ENCODE measurements at regions not wholly inside any gene's neighbourhood (a gene's known extent, or its start where the extent isn't known, plus 50 kb on each side); places are given as distances from the start of the nearest gene placed in this dataset.

DNA sequence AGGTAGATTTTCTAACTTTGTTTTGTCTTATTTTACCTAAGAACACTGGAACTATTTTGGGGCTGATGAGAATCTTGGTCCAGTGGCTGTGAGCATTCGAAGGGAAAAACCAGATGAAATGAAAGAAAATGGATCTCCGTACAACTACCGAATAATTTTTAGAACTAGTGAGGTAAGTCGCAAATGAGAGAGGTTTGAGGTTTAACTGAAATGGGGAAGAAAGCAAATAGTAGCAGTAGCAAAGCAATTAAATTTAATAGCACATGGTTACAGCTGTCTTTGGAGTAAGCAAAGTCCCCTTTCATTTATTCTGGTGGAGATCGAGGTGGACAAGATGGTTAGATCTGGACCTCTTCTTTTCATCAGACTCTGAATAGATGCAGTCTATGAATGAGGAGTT, 313.5 kb upstream of the RGS6 start:
- TF ChIP-seq, protein P1, sequence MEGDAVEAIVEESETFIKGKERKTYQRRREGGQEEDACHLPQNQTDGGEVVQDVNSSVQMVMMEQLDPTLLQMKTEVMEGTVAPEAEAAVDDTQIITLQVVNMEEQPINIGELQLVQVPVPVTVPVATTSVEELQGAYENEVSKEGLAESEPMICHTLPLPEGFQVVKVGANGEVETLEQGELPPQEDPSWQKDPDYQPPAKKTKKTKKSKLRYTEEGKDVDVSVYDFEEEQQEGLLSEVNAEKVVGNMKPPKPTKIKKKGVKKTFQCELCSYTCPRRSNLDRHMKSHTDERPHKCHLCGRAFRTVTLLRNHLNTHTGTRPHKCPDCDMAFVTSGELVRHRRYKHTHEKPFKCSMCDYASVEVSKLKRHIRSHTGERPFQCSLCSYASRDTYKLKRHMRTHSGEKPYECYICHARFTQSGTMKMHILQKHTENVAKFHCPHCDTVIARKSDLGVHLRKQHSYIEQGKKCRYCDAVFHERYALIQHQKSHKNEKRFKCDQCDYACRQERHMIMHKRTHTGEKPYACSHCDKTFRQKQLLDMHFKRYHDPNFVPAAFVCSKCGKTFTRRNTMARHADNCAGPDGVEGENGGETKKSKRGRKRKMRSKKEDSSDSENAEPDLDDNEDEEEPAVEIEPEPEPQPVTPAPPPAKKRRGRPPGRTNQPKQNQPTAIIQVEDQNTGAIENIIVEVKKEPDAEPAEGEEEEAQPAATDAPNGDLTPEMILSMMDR (IDR thresholded peaks at IDR 0.05), result no peak
- TF ChIP-seq POLR2A (IDR thresholded peaks at IDR 0.05), result no peak
- 98 to 99% methylated on average over 5 of the region's 5 CpGs for WGBS, 2 donors
- intact Hi-C loops (cut with DNase I), result no loop called here
- Histone ChIP-seq H3K4me3 (replicated peaks in 1 of 3) (no peak overlapping the region), H3K4me1 (no peaks in the 10 kb centered on the region), H3K27ac (no peak overlapping the region), H3K36me3 (no peaks in the 10 kb centered on the region), H3K27me3 (no peaks in the 10 kb centered on the region), H3K9me3 (no peaks in the 10 kb centered on the region)
- no peak for DNase-seq

DNA sequence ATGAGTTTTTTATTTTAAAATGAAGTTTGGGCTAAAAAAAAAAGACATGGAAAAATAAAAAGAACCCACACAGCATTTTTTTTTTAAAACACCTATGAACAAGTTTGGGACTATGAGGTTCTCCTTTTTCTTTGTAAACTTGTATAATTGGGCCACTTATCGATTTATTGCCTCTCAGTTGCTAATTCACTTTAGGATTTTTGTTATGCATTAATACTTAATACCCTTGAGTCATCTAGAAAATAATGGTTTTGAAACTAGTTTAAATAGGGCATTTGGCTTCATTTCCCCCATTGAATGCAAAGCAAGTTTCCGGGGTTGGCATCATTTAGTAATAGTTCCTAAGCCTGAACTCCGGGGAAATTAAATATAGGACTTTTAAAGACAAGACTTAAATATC, 312.8 kb upstream of the RGS6 start:
- TF ChIP-seq, protein P1 (IDR thresholded peaks at IDR 0.05), result no peak
- no peak for TF ChIP-seq POLR2A (IDR thresholded peaks at IDR 0.05)
- H3K36me3 ChIP-seq, result no peaks in the 10 kb centered on the region
- H3K27ac ChIP-seq, result no peak overlapping the region
- H3K4me3 ChIP-seq (replicated peaks in 1 of 3), result no peak overlapping the region
- no peaks in the 10 kb centered on the region for H3K27me3 ChIP-seq
- DNase-seq, result no peak
- intact Hi-C loops (cut with DNase I), result no loop called here
- no peaks in the 10 kb centered on the region for H3K9me3 ChIP-seq
- H3K4me1 ChIP-seq, result no peaks in the 10 kb centered on the region
- 95 to 97% methylated on average over 3 of the region's 3 CpGs for WGBS, 2 donors

DNA sequence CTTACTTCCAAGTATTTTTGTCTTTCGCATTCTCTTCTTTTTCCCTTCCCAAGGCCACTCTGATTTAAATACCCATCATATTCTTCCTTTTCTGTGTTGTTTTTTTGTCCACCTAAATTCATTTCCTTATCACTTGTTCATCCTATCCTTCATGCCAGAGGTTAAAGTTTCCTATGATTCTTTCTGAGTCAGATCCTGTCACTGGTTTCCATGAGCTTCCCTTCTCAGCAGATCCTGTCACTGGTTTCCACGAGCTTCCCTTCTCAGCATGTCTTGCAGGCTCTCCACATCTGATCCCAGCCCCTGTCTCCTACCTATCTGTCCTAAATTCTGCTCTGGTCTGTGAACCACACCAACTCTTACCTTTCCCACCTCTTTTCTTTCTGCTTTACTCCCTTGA, 311.8 kb upstream of the RGS6 start:
- intact Hi-C loops (cut with DNase I), result no loop called here
- WGBS, 2 donors, result 91% methylated on average over 2 of the region's 2 CpGs
- TF ChIP-seq, protein P1 (IDR thresholded peaks at IDR 0.05), result no peak
- TF ChIP-seq POLR2A (IDR thresholded peaks at IDR 0.05), result no peak

DNA sequence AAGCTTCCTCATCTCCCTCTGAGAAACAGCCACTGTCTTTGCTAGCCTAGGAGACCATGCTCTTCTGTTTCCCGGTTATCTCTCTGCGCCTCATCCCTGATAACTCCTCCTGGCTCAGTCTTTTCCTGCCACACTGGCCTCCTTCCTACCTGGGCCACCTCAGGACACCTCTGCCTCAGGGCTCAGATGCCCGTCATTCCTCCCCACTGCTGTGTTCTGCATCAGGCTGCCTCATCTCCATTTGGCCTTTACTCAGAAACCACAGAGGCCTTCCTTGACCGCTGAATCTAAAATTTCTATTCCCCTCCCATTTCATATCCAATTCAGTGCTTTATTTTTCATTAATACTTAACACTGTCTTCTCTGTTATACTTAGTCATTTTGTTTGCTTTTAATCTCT, 311.0 kb upstream of the RGS6 start:
- TF ChIP-seq, protein P1 (IDR thresholded peaks at IDR 0.05), result no peak
- no peak for TF ChIP-seq POLR2A (IDR thresholded peaks at IDR 0.05)
- no peak for DNase-seq
- Histone ChIP-seq H3K4me1 (no peaks in the 10 kb centered on the region), H3K9me3 (no peaks in the 10 kb centered on the region), H3K4me3 (replicated peaks in 1 of 3) (no peak overlapping the region), H3K36me3 (no peaks in the 10 kb centered on the region), H3K27me3 (no peaks in the 10 kb centered on the region), H3K27ac (no peak overlapping the region)
- intact Hi-C loops (cut with DNase I), result no loop called here
- 95 to 97% methylated on average over 4 of the region's 4 CpGs for WGBS, 2 donors

More for the DNA sequence above, 311.8 kb upstream of the RGS6 start:
- Histone ChIP-seq H3K27ac (no peak overlapping the region), H3K4me1 (no peaks in the 10 kb centered on the region), H3K4me3 (replicated peaks in 1 of 3) (no peak overlapping the region), H3K9me3 (no peaks in the 10 kb centered on the region), H3K36me3 (no peaks in the 10 kb centered on the region), H3K27me3 (no peaks in the 10 kb centered on the region)
- no peak for DNase-seq

DNA sequence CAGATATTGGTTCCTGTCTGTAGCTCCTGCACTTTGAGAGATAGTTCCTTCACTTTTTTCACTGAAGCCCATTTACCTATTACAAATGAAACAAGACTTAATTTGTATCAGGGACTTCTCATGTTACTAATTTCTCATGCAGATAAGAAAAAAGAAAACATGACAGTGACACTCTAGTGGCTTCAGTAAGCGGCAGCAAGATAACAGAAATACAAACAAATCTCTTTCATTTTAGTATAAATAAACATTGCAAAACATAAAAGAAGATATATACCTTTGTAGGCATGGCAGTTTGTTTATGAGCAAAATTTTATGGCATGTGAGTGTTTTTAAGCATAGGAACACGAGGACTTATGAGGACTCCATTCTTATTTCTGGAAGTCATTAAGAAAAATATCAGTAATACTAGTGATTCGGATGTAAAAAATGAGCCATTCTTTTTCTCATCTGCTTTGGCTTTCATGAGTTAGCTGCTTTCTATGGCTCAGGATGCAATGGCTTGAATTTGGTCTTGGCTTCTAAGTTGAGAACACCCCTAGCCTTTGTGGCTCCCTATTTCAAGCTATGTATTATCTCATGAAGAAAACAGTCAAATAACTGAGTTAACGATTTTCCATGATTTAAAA, 310.1 kb upstream of the RGS6 start:
- no peaks in the 10 kb centered on the region for H3K4me1 ChIP-seq
- intact Hi-C loops (cut with DNase I), result no loop called here
- H3K4me3 ChIP-seq (replicated peaks in 1 of 3), result no peak overlapping the region
- TF ChIP-seq, protein P1 (IDR thresholded peaks at IDR 0.05), result no peak
- TF ChIP-seq POLR2A (IDR thresholded peaks at IDR 0.05), result no peak
- no peaks in the 10 kb centered on the region for H3K9me3 ChIP-seq
- H3K36me3 ChIP-seq, result no peaks in the 10 kb centered on the region
- H3K27ac ChIP-seq, result no peak overlapping the region
- no peaks in the 10 kb centered on the region for H3K27me3 ChIP-seq
- 89 to 91% methylated on average over 4 of the region's 4 CpGs for WGBS, 2 donors
- no peak for DNase-seq
